Natural killer cell treated with Interleukin-12 subunit alpha and Interleukin-12 subunit beta and Interleukin-15 and Interleukin-18, amount 100 ng/mL, for 72 hours (primary cell): ENCODE measurements at regions not wholly inside any gene's neighbourhood (a gene's known extent, or its start where the extent isn't known, plus 50 kb on each side); places are given as distances from the start of the nearest gene placed in this dataset.

Source experiments
- ATAC-seq, 2 donors: fragments of 150-1000 bp; cut with Tn5 transposase in 1 of 2; sonication (Bioruptor Pico), chemical (Tn5 transposase) in 1 of 2; 2 replicates each; pipeline ENCODE4 v1.10.0; 2021
- DNase-seq: peaks from one replicate; pipeline ENCODE4 v3.0.0; 2022; ENCODE audit warnings: low spot score
- H3K27ac Mint-ChIP-seq, 2 donors: 1 replicate in 1 of 2; 2 replicates in 1 of 2; pipeline ENCODE4 v1.8.0; 2022; ENCODE audit warnings: mixed read lengths in 2 of 2, mild to moderate bottlenecking in 1 of 2, moderate library complexity in 1 of 2
- H3K27me3 Mint-ChIP-seq, 2 donors: 1 replicate in 1 of 2; 2 replicates in 1 of 2; pipeline ENCODE4 v1.8.0; 2022; ENCODE audit warnings: mixed read lengths in 2 of 2
- H3K36me3 Mint-ChIP-seq: one replicate; pipeline ENCODE4 v1.8.0; 2022; ENCODE audit warnings: mixed read lengths
- H3K4me1 Mint-ChIP-seq, 2 donors: 1 replicate in 1 of 2; 2 replicates in 1 of 2; pipeline ENCODE4 v1.8.0; 2022; ENCODE audit warnings: low read depth in 2 of 2, mixed read lengths in 2 of 2, mild to moderate bottlenecking in 1 of 2
- H3K4me3 Mint-ChIP-seq: one replicate; pipeline ENCODE4 v1.8.0; 2022; ENCODE audit warnings: mixed read lengths
- H3K9me3 Mint-ChIP-seq: 2 replicates; pipeline ENCODE4 v1.8.0; 2022; ENCODE audit warnings: mixed read lengths

- H3K4me1 Mint-ChIP-seq: peaks cover 71 to 78% of the 10 kb centered on the region in 2 donors
- peak overlapping the region; percentile 51 for H3K4me3 Mint-ChIP-seq
- peaks cover 21 to 30% of the 10 kb centered on the region in 2 donors for H3K27me3 Mint-ChIP-seq
- peak overlapping the region; percentile 61 to 83 for H3K27ac Mint-ChIP-seq
- ATAC-seq (no peak), DNase-seq (peak; percentile 45)
- peaks cover 16% of the 10 kb centered on the region for H3K36me3 Mint-ChIP-seq
- H3K9me3 Mint-ChIP-seq: peaks cover 8% of the 10 kb centered on the region
Observed at GRCh38 chr1:24980836-24981630, 51.0 kb upstream of the RUNX3 start.
